ENCODE measurements at regions not wholly inside any gene's neighbourhood (a gene's known extent, or its start where the extent isn't known, plus 50 kb on each side); places are given as distances from the start of the nearest gene placed in this dataset.

- no peak for TF ChIP-seq CTCF (IDR thresholded peaks at IDR 0.05; ENCODE audit: extremely low read depth in 1 of 2, insufficient read depth in 1 of 2, low read depth in 1 of 2, low read length in 2 of 2)
- no peak for TF ChIP-seq POLR2A (IDR thresholded peaks at IDR 0.05; ENCODE audit: low read depth, low read length)
Observed at GRCh38 chr2:235162837-235163197, 211.0 kb downstream of the SH3BP4 start.
